DND-41 (cell line): ENCODE measurements at regions not wholly inside any gene's neighbourhood (a gene's known extent, or its start where the extent isn't known, plus 50 kb on each side); places are given as distances from the start of the nearest gene placed in this dataset.

Source experiments
- EZH2 ChIP-seq: IDR thresholded peaks from 3 replicates; pipeline ENCODE4 v1.6.1; 2012; ENCODE audit warnings: borderline replicate concordance, low read depth, mild to moderate bottlenecking, moderate library complexity, low read length, inconsistent platforms; ENCODE audit not compliant: severe bottlenecking
- TF ChIP-seq, protein P1 (sequence below): IDR thresholded peaks from 2 replicates; pipeline ENCODE4 v1.5.1; 2012; ENCODE audit warnings: borderline replicate concordance, low read length, moderate library complexity, mild to moderate bottlenecking; ENCODE audit not compliant: poor library complexity, severe bottlenecking; ENCODE audit errors: extremely low read depth

DNA sequence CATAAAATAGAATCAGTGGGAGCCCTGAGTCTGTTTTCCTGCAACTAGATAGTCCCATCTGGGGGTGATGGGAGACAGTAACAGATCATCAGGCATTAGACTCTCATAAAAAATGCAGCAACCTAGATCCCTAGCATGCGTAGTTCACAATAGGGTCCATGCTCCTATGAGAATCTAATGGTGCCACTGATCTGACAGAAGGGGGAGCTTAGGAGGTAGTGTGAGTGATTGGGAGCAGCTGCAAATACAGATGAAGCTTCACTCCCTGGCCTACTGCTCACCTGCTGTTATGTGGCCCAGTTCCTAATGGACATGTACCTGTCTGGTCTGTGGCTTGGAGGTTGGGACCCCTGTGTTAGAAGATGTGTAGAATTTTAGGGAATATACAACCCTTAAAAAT is 904.5 kb upstream of the EPHA7 start:
- TF ChIP-seq, protein P1, sequence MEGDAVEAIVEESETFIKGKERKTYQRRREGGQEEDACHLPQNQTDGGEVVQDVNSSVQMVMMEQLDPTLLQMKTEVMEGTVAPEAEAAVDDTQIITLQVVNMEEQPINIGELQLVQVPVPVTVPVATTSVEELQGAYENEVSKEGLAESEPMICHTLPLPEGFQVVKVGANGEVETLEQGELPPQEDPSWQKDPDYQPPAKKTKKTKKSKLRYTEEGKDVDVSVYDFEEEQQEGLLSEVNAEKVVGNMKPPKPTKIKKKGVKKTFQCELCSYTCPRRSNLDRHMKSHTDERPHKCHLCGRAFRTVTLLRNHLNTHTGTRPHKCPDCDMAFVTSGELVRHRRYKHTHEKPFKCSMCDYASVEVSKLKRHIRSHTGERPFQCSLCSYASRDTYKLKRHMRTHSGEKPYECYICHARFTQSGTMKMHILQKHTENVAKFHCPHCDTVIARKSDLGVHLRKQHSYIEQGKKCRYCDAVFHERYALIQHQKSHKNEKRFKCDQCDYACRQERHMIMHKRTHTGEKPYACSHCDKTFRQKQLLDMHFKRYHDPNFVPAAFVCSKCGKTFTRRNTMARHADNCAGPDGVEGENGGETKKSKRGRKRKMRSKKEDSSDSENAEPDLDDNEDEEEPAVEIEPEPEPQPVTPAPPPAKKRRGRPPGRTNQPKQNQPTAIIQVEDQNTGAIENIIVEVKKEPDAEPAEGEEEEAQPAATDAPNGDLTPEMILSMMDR: no peak
- TF ChIP-seq EZH2: no peak
